BE2C (cell line): ENCODE measurements at regions not wholly inside any gene's neighbourhood (a gene's known extent, or its start where the extent isn't known, plus 50 kb on each side); places are given as distances from the start of the nearest gene placed in this dataset.

Experiments
- DNase-seq: peaks from one replicate; pipeline ENCODE4 v3.0.0-alpha.2; 2020
- H3K27me3 ChIP-seq: fragments of 250-450 bp; sonication (Bioruptor Pico); 2 replicates; pipeline ENCODE4 v1.5.1; 2020; ENCODE audit warnings: mild to moderate bottlenecking
- H3K36me3 ChIP-seq: fragments of 250-450 bp; sonication (Bioruptor Pico); 2 replicates; pipeline ENCODE4 v1.5.1; 2020; ENCODE audit warnings: mild to moderate bottlenecking
- H3K4me1 ChIP-seq: fragments of 250-450 bp; sonication (Bioruptor Pico); 2 replicates; pipeline ENCODE4 v1.5.1; 2020
- H3K4me3 ChIP-seq: 2 replicates; pipeline ENCODE4 v1.5.1; 2011; ENCODE audit warnings: low read depth, low read length
- H3K9me3 ChIP-seq: fragments of 250-450 bp; sonication (Bioruptor Pico); 2 replicates; pipeline ENCODE4 v1.5.1; 2020
- CTCF ChIP-seq: IDR thresholded peaks from 2 replicates; pipeline ENCODE4 v1.5.1; 2012; ENCODE audit warnings: mild to moderate bottlenecking, low read depth, low read length

- no peaks in the 10 kb centered on the region for H3K9me3 ChIP-seq
- no peaks in the 10 kb centered on the region for H3K4me1 ChIP-seq
- H3K27me3 ChIP-seq: no peaks in the 10 kb centered on the region
- no peak for DNase-seq
- no peak for TF ChIP-seq CTCF
- H3K36me3 ChIP-seq: no peaks in the 10 kb centered on the region
- H3K4me3 ChIP-seq: no peak overlapping the region
Observed at GRCh38 chr20:12077875-12078274, 160.2 kb downstream of the BTBD3 start.

GRCh38 chr20:12079490-12079889 is 161.8 kb downstream of the BTBD3 start:
- Histone ChIP-seq H3K4me3 (no peak overlapping the region), H3K36me3 (no peaks in the 10 kb centered on the region)
- TF ChIP-seq CTCF: no peak

GRCh38 chr20:12083269-12083668 is 165.6 kb downstream of the BTBD3 start:
- Histone ChIP-seq H3K27me3 (no peaks in the 10 kb centered on the region), H3K9me3 (no peaks in the 10 kb centered on the region), H3K4me3 (no peak overlapping the region), H3K4me1 (no peaks in the 10 kb centered on the region), H3K36me3 (no peaks in the 10 kb centered on the region)
- DNase-seq: no peak
- TF ChIP-seq CTCF: no peak

More at GRCh38 chr20:12079490-12079889, 161.8 kb downstream of the BTBD3 start:
- Histone ChIP-seq H3K9me3 (no peaks in the 10 kb centered on the region), H3K4me1 (no peaks in the 10 kb centered on the region), H3K27me3 (no peaks in the 10 kb centered on the region)
- no peak for DNase-seq

- H3K9me3 ChIP-seq: no peaks in the 10 kb centered on the region
- no peak for DNase-seq
- no peak overlapping the region for H3K4me3 ChIP-seq
- no peaks in the 10 kb centered on the region for H3K27me3 ChIP-seq
- H3K4me1 ChIP-seq: no peaks in the 10 kb centered on the region
- no peaks in the 10 kb centered on the region for H3K36me3 ChIP-seq
- TF ChIP-seq CTCF: no peak
Observed at GRCh38 chr20:12084482-12084881, 166.8 kb downstream of the BTBD3 start.

- Histone ChIP-seq H3K4me3 (no peak overlapping the region), H3K9me3 (no peaks in the 10 kb centered on the region), H3K4me1 (no peaks in the 10 kb centered on the region), H3K27me3 (no peaks in the 10 kb centered on the region), H3K36me3 (no peaks in the 10 kb centered on the region)
- TF ChIP-seq CTCF: no peak
- DNase-seq: no peak
Observed at GRCh38 chr20:12086359-12086758, 168.7 kb downstream of the BTBD3 start.

GRCh38 chr20:12090920-12091319 is 173.2 kb downstream of the BTBD3 start:
- Histone ChIP-seq H3K4me3 (no peak overlapping the region), H3K36me3 (no peaks in the 10 kb centered on the region), H3K27me3 (no peaks in the 10 kb centered on the region), H3K9me3 (no peaks in the 10 kb centered on the region), H3K4me1 (no peaks in the 10 kb centered on the region)
- DNase-seq: no peak
- no peak for TF ChIP-seq CTCF
